ENCODE measurements at regions not wholly inside any gene's neighbourhood (a gene's known extent, or its start where the extent isn't known, plus 50 kb on each side); places are given as distances from the start of the nearest gene placed in this dataset.

DNA sequence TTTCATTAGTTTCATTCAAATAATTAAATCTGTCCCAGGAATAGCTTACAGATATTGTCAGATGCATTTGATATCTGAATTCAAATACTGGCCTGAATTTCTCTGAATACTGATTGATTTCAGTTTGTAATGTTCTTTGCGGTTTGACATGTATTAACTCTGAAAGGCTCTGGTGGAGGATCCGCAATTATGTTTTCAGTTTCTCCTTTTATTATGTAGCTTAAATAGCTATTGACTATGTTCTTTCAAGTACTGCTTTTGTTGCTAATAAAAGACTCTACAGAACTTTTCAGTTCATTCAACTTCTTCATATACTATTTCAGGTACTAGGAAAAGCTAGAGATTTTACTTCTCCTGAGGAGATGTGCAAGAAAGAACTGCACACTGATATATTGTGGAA lies 2085.4 kb upstream of the RAG2 start:
- DNase-seq (no peak), ATAC-seq (no peak)
- peaks cover 0 to 3% of the 10 kb centered on the region in 2 donors for H3K9me3 ChIP-seq
- H3K36me3 ChIP-seq = no peaks in the 10 kb centered on the region
- no peaks in the 10 kb centered on the region for H3K27me3 ChIP-seq
- intact Hi-C loops (cut with DNase I) = no loop called here
- no peak overlapping the region for H3K27ac ChIP-seq
- TF ChIP-seq, protein P1, sequence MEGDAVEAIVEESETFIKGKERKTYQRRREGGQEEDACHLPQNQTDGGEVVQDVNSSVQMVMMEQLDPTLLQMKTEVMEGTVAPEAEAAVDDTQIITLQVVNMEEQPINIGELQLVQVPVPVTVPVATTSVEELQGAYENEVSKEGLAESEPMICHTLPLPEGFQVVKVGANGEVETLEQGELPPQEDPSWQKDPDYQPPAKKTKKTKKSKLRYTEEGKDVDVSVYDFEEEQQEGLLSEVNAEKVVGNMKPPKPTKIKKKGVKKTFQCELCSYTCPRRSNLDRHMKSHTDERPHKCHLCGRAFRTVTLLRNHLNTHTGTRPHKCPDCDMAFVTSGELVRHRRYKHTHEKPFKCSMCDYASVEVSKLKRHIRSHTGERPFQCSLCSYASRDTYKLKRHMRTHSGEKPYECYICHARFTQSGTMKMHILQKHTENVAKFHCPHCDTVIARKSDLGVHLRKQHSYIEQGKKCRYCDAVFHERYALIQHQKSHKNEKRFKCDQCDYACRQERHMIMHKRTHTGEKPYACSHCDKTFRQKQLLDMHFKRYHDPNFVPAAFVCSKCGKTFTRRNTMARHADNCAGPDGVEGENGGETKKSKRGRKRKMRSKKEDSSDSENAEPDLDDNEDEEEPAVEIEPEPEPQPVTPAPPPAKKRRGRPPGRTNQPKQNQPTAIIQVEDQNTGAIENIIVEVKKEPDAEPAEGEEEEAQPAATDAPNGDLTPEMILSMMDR (IDR thresholded peaks at IDR 0.05) = no peak
- H3K4me1 ChIP-seq = no peaks in the 10 kb centered on the region
- no peak overlapping the region for H3K4me3 ChIP-seq

DNA sequence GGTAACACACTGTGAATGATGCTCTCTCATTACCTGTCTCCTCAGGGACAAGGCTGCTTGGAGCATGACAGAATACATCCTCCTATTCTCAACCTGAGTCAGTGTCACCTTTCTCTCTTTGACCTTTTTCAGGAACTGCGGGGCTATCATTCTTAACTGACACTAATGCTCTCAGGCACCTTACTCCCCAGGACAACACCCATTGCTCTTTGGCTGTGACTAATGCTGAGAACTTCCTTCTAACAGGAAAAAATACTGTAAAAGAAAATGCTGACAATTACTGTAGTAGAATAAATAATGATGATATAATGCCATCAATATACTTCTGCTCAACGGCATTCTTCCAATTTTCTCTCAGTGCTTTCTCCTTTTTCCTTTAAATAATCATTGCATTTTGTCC lies 2082.7 kb upstream of the RAG2 start:
- no peaks in the 10 kb centered on the region for H3K36me3 ChIP-seq
- ATAC-seq (no peak), DNase-seq (no peak)
- H3K4me1 ChIP-seq = no peaks in the 10 kb centered on the region
- intact Hi-C loops (cut with DNase I) = no loop called here
- H3K27me3 ChIP-seq = no peaks in the 10 kb centered on the region
- TF ChIP-seq, protein P1 (IDR thresholded peaks at IDR 0.05) = no peak
- H3K9me3 ChIP-seq = peaks cover 0 to 5% of the 10 kb centered on the region in 2 donors
- no peak overlapping the region for H3K27ac ChIP-seq
- H3K4me3 ChIP-seq = no peak overlapping the region

DNA sequence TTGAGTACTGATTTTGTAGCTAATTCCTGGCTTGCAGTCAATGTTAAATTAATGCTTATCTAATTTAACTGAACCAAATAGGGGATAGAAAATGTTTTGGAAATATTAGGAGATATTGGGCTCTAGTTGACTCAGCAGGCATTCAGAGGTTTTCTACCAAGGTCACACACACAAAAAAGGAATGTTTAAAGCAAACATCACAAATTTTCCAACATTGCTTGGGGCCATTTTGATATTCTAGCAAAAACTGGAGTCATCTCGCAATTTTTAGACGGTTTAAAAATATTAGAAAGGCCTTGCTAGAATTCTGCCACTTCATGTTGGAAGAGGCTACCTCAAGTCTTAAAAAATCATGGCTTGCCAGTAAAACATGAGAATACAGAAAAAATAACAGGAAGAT lies 2082.1 kb upstream of the RAG2 start:
- intact Hi-C loops (cut with DNase I) = no loop called here
- no peak for ATAC-seq
- H3K27me3 ChIP-seq = no peaks in the 10 kb centered on the region
- H3K9me3 ChIP-seq = peaks cover 0 to 5% of the 10 kb centered on the region in 2 donors
- no peak for DNase-seq
- H3K36me3 ChIP-seq = no peaks in the 10 kb centered on the region
- TF ChIP-seq, protein P1 (IDR thresholded peaks at IDR 0.05) = no peak
- H3K27ac ChIP-seq = no peak overlapping the region
- no peaks in the 10 kb centered on the region for H3K4me1 ChIP-seq
- H3K4me3 ChIP-seq = no peak overlapping the region

DNA sequence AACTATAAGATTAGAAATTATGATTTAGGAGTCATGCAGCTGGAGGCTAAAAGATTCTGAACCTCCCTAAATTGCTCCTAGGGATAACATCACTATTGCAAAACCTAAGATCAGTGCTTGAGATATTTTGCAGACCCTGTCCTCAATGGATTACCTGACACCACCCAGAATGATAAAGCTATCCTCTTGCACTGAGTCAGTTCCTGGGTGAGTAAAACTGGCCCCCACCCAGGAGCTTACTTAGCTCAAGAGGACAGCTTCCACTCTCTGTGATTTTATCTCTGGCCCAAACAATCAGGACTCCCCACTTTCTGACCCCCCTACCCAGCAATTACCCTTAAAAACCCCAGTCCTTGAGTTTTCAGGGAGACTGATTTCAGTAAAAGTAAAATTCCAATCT lies 2074.4 kb upstream of the RAG2 start:
- TF ChIP-seq, protein P1 (IDR thresholded peaks at IDR 0.05) = no peak
- intact Hi-C loops (cut with DNase I) = no loop called here
- H3K4me1 ChIP-seq = no peaks in the 10 kb centered on the region

DNA sequence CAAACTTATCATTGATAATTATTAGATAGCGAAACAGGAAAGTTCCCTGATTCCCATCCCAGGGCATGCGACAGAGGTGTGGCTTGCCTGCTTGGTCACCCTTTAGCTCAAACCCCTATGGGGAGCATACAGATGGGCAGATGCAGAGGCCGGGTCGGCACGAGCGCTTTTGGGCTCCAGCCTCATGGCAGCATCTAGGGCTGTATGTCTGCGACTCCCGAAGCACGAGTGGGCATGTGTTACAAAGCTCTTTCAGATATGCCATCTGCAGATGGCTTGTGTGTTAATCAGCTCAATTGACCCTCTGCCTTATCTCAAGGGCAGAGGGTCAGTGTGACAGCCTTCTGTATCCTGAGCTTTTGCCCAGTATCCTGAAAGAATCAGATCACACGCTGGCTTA lies 2069.3 kb upstream of the RAG2 start:
- intact Hi-C loops (cut with DNase I) = no loop called here
- Histone ChIP-seq H3K27ac (no peak overlapping the region), H3K27me3 (no peaks in the 10 kb centered on the region), H3K4me1 (no peaks in the 10 kb centered on the region), H3K4me3 (no peak overlapping the region), H3K9me3 (peaks cover 0 to 2% of the 10 kb centered on the region in 2 donors), H3K36me3 (no peaks in the 10 kb centered on the region)
- no peak for DNase-seq
- no peak for ATAC-seq
- TF ChIP-seq, protein P1 (IDR thresholded peaks at IDR 0.05) = no peak

More for the DNA sequence above, 2074.4 kb upstream of the RAG2 start:
- Histone ChIP-seq H3K27ac (no peak overlapping the region), H3K36me3 (no peaks in the 10 kb centered on the region), H3K9me3 (peaks cover 0 to 8% of the 10 kb centered on the region in 2 donors), H3K4me3 (no peak overlapping the region), H3K27me3 (no peaks in the 10 kb centered on the region)
- ATAC-seq (no peak), DNase-seq (no peak)
